ENCODE measurements at regions not wholly inside any gene's neighbourhood (a gene's known extent, or its start where the extent isn't known, plus 50 kb on each side); places are given as distances from the start of the nearest gene placed in this dataset.
"Not testable (repeated sequence)": the region's sequence is repeated elsewhere in the genome, so short reads cannot be mapped to it uniquely, and the experiment has no call there.

DNA sequence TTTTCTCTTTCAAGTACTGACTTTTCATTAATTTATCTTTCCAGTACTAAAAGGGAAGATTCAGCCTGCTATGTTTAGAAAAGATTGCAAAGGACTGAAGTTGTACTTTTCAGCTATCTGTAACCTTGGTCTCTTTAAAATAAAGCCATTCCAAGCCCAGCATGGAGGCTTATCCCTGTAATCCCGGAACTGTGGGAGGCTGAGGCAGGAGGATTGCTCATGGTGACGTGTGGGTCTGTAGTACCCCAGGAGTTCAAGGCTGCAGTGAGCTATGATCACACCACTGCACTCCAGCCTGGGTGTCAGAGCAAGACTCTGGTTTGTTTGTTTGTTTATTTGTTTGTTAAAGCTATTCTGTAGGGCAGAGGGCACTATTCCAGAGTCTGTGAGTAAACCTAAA is 50.6 kb upstream of the TMEM170B start:
- DNase-seq = no peak

DNA sequence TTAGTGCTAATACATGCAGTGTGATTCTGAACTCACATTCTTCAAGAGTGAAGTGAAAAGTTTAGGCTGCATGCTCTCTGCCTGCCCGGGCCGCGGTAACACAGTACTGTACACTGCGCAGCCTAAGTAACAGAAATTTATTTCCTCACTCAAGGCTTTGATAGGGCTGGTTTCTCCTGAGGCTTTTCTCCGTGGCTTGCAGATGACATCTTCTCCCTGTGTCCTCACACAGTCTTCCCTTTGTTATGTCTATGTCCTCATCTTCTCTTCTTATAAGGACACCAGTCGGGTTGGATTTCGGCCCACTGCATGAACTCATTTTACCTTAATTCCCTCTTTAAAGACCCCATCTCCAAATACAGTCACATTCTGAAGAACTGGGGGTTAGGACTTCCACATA is 51.1 kb upstream of the TMEM170B start:
- no peak for DNase-seq

DNA sequence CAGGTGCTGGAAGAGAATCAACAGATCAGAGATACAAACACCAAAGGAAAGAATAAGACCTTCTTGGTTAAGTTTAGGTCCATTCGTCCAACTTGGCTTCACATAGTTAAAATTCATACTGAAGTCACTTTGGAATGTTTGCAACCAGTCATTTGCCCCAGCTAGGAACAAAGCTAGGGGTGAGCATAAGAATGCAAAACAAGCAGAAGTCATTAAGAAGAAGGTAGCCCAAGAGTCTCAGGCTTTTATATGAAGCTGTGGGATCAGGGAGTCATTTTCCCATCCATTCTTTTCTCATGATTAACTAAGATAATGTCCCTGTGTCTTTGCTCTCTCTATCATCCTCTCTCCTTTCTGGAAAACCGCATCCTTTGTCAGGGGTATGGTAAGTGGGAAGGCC is 51.5 kb upstream of the TMEM170B start:
- DNase-seq = no peak

DNA sequence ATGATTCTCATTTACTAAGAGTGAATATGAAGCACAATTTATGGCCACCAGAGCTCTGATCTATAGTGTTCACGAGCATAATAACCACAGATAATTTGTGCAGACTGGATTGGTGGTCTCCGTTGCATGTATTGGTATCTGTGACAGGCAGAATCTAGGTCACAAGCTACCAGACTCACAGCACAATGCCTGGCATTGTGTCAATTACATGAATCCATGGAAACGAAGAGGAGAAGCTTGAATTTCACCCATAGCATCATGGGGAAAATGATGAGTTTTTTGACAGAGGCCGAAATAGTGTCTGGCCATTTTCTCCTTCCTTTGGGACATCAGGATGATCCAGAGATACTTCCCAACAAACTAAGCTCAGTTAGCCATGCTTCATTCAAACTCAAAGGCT is 52.3 kb upstream of the TMEM170B start:
- no peak for DNase-seq

DNA sequence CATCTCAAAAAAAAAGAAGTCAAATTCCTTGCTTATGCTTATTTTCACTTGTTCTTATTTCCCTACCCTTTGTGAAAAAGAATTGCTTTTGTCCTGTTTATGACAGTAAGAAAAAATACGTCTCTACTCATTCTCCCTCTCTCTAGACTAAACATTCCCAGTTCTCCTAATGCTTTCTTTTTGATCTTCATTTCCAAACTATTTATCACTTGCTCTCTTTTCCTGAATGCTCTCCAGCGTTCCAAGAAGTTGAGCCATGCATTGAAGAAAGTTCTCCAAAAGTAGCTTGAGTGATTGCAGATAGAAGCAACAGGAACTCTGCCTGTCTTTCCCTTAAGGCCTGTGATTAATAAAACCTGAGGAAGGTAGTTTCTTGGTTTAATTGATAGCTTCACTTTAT is 53.1 kb upstream of the TMEM170B start:
- DNase-seq = no peak

DNA sequence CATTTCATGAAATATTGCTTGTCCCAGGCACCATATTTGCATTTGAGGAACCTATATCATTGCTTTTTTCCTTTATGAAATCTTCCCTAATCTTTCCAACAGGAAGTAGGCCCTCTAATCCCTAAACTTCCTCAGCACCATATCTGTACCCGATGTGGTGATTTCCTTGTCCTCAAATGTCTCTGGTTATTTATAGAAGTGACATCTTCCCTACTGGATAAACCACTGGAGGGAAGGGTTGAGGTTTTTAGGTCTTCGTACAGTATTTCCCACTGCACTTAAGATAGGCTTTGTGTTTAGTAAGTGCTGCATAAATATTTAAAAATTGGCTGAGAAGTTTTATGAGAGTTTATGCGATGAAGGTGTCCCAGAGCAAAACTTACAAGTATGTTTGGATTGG is 54.9 kb upstream of the TMEM170B start:
- no peak for DNase-seq

DNA sequence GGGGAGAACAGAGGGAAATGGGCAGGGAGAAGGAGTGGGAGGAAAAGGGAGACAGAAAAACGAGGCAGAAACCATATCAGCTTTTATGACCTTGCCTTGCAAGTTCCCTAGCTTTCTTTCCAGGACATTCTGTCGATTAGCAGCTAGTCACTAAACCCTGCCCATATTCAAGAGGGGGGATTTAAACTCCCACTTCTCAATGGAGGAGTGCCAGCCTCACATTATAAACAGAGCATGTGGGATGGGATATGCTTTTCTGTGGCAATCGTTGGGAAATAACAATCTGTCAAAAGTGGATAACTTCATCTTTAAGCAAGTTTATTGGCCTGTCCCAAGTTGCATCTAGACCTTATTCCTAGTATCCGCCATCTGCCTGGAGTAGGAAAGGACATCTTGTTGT is 57.0 kb upstream of the TMEM170B start:
- no peak for DNase-seq

DNA sequence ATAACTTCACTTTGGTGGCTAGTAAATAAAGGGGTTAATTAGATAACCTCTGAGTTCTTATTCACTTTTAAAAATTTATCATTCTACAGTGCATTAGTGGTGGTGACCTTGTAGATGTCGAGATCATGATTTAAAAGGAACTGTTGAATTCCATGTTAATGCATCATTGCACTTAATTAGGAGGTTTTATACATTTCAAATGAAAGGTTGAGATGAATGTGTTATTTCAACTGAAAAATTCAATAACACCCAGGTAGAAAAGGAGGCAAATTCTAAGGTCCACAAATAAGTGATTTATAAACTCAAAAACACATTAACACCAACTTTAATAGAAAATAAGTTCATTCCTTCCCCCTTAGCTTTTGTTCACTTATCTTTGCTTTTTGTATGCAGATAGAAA is 58.3 kb upstream of the TMEM170B start:
- no peak for DNase-seq

DNA sequence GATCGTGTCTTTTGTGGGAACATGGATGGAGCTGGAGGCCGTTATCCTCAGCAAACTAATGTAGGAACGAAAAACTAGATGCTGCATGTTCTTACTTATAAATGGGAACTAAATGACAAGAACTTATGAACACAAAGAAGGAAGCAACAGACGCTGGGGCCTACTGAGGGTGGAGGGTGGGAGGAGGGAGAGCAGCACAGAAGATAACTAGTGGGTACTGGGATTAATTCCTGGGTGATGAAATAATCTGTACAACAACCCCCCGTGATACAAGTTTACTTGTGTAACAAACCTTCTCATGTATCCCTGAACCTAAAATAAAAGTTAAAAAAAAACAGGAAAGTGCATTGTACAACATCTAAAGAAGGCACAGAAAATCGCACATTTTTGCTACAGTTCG is 59.0 kb upstream of the TMEM170B start:
- DNase-seq = no peak

DNA sequence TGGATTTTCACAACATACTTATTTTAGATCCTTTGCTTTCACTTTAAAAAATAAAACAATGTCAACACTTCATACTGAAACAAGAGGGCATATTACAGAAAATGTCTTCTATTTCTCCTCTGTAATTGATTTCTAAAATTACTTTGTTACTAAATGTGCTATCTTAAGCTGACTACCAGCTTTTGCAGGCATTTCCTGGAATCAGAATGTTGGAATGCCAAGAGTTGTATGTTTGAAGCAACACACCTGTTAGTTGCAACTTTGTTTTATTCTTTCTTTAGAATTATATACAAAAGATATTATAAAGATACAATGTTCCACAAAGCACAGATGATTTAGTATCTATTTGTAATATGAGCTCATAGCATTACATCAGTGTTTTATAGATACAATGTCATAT is 62.5 kb upstream of the TMEM170B start:
- no peak for DNase-seq

DNA sequence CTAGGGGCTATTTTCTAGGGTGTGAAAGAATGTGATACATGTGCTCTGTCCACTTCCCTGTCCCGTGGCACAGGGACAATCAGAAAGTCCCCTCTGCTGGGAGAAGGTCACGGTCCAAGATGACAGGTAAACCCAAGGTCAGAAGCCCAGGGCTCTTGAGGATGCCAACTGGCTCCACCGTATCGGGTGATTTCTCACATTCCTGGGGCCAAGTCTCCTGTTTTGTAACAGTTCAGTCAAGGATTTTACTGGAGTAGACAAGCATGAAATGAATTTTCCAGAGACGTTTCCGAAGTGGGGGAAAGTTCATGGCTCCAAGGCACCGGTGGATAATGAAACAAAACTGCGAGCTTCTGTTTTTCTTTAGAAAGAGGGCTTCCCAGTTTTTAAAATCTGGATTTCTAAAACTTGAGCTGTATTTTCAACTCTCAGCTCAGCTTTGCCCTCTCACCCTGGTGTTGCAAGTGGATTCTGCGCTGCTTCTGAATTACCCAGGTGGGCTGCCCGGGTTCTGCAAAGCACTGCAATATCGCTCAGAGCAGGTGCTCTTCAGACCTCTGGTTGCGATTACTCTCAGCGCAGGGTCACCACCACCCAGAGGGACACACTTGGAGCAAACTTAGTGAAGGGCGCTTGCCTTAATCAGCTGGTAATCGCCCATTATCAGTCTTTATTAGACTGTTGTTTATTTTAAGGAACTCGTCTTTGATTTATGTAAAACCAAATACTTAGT is 64.4 kb upstream of the TMEM170B start:
- DNase-seq = no peak

DNA sequence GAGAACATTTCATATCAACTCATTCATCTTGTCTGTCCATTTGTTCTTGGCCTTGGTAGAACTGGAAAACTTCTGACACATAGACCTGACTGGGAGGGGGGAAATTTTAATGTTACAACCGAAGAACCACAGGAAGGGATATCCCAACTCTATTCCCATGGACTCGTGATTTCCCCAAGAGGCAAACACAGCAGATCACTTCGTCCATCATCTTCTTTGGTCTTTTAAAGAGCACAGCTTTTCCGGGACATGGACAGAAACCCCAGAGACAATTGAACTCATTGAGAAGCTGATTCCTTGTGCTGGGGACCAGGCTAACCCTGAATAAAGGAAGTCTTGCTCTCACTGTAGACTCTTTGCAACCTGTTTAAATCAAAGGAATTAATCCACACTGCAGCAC is 66.3 kb upstream of the TMEM170B start:
- DNase-seq = no peak

DNA sequence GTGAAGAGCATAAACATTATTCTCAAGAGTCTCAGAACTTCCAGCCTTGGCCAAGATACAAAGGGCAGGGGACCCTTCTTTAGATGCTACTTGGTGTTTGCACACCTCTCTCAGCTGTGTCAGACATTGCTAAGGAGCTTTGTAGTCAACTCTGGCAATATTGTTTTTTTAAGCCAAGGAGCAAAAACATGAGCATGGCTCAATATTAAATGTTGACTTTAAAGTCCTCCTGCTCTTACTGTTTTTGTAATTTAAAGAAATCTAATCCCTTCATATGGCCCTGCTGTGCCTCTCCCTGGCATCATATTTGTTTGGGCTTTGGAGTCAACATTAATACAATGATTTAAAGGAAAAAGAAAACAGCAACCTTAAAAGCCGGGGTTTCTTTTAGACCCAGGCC is 67.9 kb upstream of the TMEM170B start:
- no peak for DNase-seq

DNA sequence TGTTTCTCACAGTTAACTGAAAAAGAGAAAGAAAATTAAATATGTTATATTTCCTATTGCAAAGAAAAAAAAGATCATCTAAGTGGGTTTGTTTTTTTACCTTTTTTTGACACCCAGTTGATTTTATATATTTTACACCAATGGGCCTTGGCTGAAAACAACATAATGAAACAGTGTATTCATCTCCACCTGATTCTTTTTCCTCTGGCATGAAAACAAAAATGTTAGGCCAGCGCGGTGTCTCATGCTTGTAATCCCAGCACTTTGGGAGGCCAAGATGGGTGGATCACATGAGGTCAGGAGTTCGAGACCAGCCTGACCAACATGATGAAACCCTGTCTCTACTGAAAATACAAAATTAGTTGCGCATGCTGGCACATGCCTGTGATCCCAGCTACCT is 69.3 kb upstream of the TMEM170B start:
- DNase-seq = not testable (repeated sequence)

DNA sequence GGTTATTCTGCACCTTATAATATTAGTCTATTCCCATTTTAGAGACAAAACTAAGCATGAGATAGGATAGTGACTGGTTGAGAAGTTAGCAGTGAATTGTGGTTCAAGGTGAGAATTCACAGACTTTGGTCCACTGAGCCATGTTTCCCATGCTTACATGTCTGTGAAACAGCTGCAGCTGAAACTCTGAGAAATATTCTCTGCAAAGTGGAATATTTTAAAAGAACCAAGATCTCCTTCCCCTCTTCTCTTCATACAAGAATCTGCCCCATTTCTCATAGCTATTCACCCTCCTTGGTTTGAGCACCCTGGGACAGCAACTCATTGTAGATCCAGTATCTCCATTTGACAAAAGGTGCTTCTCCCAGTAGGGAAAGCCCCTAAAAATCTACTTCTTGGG is 70.2 kb upstream of the TMEM170B start:
- no peak for DNase-seq

DNA sequence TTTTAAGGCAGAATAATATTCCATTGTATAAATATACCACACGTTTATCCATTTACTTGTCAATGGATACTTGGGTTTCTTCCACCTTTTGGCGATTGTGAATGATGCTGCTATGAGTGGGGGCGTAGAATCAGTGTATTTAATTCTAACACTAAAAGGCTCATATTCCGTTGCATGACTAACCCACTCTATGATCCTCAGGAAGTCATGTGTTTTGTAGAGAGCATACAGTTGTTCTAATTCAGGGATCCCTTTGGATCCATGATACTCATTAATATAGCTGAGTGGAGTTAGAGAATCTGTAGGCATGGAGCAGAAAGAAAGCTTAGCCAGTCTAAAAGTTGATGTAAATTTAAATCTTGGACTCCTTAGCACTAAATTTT is 74.2 kb upstream of the TMEM170B start:
- peak; percentile 14 for DNase-seq

DNA sequence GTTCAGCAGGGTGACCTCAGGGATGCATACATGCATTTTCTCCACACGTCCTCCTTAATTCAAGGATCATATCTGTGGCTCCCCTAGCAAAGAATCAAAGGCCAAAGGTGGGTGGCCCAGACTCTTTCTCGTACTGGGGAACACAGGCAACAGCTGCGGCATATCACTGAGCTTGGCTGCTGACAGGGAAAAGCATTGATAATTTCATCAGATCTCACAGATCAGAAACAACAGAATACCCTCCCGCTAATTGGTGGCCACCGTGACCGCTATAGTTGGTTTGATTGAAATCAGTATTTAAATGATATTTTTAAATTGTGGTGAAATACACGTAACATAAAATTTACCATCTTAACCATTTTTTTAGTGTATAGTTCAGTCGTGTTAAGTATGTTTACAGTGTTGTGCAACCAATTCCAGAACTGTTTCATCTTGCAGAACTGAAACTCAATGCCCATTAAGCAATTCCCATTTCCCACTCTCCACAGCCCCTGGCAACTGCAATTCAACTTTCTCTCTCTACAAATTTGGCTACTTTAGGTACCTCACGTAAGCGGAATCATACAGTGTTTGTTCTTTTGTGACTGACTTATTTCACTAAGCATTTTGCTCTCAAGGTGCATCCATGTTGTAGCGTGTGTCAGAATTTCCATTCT is 74.7 kb upstream of the TMEM170B start:
- peak; percentile 88 for DNase-seq

DNA sequence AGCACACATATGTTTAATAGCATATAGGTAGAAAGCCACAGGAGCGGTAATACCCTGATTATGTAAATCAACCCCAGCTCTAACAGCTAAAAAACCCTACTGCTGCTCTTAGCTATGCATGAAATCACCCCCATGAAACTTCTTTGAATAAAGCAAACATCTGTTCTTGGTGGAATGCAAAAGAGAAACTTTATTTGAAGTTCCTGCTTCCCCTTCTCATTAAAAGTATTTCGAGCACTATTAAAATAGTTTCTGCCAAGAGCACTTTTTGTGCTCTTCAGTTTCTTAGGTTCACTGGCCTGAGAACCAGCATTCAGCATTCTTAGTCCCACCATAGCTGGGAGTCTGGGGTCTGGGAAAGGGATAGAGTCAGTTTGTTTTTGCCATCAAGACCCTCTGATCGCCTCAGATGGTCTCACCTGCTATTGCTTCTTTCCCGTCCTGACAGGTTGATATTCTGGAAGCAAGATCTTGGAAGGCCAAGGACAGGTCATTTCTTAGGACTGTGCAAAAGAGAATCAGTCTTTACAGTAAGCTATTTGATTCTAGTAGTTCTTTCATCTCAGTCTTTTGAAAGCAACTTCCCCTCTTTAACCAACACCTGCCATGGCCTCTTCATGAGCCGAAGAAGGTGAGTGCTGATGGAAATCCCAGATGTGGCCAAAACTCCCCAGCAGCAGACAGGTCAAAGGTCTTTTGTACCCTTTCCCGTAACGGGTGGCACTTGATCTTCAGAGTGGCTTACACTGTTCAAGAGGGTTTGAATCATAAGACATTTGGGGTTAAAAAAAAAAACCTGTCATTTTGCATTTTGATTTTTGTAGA is 76.5 kb upstream of the TMEM170B start:
- DNase-seq = peak; percentile 73

DNA sequence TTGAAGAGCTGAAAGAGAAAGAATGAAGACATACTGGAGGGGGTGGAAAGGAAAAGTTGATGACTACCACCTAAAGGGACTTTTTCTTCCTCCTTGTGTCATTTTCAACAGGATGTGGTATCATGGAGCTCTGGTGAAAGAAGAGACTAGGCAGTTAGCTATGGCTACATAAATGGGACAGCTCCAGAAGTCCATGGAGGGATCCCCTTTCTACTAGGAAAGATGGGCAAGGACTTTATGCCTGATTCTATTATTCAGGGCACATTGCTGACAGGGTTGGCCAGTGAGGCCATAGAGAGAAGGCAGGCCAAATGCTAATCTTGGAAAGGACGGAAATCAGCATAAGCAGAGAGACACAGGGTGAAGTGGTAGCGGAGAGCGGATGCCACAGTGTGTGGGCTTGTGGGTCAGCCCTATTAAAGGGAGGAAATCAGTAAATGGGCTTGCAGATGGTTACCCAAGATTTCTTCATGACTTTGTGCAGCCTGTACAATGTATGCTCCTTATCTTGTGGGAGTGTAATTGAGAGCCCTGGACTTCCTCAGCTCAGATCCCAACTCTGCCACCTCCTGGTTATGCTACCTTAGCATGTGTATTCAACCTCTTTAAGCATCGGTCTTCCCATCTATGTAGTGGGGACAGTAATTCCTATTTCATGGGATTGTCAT is 77.4 kb upstream of the TMEM170B start:
- DNase-seq = peak; percentile 86

DNA sequence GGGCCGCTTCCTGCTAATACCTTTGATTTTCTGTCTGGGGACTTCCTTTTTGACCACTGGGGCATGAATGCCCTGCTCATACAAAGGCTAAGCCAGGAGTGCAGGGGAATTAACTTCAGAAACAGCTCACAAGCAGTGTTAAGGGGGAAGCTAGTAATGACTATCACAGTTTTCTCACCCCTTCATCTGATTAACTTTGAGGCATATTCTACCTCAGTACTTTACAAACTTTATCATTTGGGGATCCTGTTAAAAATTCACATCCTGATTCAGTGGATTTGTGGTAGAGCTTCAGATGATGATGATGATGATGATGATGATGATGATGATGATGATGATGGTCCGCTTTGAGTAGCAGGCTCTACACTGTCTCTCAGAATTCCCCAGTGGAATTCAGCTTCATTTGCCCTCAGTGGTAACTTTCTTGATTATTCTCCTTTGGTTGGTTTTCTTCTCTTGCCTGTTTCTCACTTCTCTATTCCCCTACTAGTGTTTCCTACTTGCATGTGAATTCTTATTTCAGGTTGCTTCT is 78.4 kb upstream of the TMEM170B start:
- no peak for DNase-seq

DNA sequence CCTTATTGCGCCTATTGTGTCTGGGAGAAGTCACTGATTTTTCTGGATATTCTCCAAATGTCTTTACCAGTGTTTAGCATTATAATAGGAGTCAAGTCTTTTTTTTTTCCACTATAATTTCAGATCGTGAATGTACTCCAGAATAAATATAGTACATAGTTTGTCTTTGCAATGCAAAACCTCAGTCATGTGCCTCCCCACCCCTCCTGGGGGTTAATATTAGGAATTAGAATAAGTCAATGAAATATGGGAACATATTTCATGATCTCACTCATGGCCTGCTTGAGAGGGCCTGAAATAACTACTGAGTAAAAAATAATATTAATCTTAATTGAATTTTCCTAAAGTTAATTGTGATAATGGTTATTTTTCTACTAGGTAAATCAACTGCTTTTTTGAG is 79.0 kb upstream of the TMEM170B start:
- no peak for DNase-seq

DNA sequence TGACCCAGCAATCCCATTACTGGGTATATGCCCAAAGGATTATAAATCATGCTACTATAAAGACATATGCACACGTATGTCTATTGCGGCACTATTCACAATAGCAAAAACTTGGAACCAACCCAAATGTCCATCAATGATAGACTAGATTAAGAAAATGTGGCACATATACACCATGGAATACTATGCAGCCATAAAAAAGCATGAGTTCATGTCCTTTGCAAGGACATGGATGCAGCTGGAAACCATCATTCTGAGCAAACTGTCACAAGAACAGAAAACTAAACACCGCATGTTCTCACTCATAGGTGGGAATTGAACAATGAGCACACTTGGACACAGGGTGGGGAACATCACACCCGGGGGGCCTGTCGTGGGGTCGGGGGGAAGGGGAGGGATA is 80.1 kb upstream of the TMEM170B start:
- not testable (repeated sequence) for DNase-seq

DNA sequence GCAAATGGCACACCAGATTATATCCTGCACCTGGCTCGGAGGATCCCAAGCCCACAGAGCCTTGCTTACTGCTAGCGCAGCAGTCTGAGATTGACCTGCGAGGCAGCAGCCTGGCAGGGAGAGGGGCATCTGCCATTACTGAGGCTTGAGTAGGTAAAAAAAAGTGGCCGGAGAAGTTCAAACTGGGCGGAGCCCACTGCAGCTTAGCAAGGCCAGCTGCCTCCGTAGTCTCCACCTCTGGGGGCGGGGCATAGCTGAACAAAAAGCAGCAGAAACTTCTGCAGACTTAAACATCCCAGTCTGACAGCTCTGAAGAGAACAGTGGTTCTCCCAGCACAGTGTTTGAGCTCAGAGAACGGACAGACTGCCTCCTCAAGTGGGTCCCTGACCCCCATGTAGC is 85.4 kb upstream of the TMEM170B start:
- DNase-seq = not testable (repeated sequence)

Data from suppressor macrophage treated with lipopolysaccharide for 4 hours (primary cell).